GM18909 (cell line): ENCODE measurements at regions not wholly inside any gene's neighbourhood (a gene's known extent, or its start where the extent isn't known, plus 50 kb on each side); places are given as distances from the start of the nearest gene placed in this dataset.

Experiments
- ATAC-seq: cut with Tn5 transposase; IDR thresholded peaks from one replicate; pipeline ENCODE4 v1.9.1; 2021; ENCODE audit warnings: mild to moderate bottlenecking; ENCODE audit not compliant: unreplicated experiment, poor library complexity

GRCh38 chr2:234218266-234219045, 168.0 kb downstream of the SPP2 start:
- ATAC-seq = no peak

GRCh38 chr2:234212534-234212933, 162.0 kb downstream of the SPP2 start:
- no peak for ATAC-seq

GRCh38 chr2:234211797-234212196, 161.3 kb downstream of the SPP2 start:
- ATAC-seq = no peak

GRCh38 chr2:234206738-234207137, 156.2 kb downstream of the SPP2 start:
- no peak for ATAC-seq

GRCh38 chr2:234204480-234204879, 154.0 kb downstream of the SPP2 start:
- ATAC-seq = no peak

- no peak for ATAC-seq
Observed at GRCh38 chr2:234203135-234203984, 152.9 kb downstream of the SPP2 start.

- ATAC-seq = no peak
Observed at GRCh38 chr2:234202601-234203000, 152.1 kb downstream of the SPP2 start.

GRCh38 chr2:234199996-234200395, 149.5 kb downstream of the SPP2 start:
- ATAC-seq = no peak

GRCh38 chr2:234198976-234199375, 148.5 kb downstream of the SPP2 start:
- no peak for ATAC-seq

- no peak for ATAC-seq
Observed at GRCh38 chr2:234195516-234195915, 145.0 kb downstream of the SPP2 start.

- ATAC-seq = no peak
Observed at GRCh38 chr2:234193977-234194563, 143.6 kb downstream of the SPP2 start.

- no peak for ATAC-seq
Observed at GRCh38 chr2:234191819-234192407, 141.4 kb downstream of the SPP2 start.

GRCh38 chr2:234189786-234190300, 139.3 kb downstream of the SPP2 start:
- ATAC-seq = no peak

GRCh38 chr2:234189230-234189629, 138.7 kb downstream of the SPP2 start:
- no peak for ATAC-seq

GRCh38 chr2:234187646-234188174, 137.2 kb downstream of the SPP2 start:
- no peak for ATAC-seq

GRCh38 chr2:234181121-234181520, 130.6 kb downstream of the SPP2 start:
- no peak for ATAC-seq

GRCh38 chr2:234179031-234179363, 128.5 kb downstream of the SPP2 start:
- no peak for ATAC-seq

GRCh38 chr2:234178330-234179030, 128.0 kb downstream of the SPP2 start:
- ATAC-seq = no peak

GRCh38 chr2:234175649-234176048, 125.1 kb downstream of the SPP2 start:
- ATAC-seq = no peak

- ATAC-seq = no peak
Observed at GRCh38 chr2:234174742-234175141, 124.2 kb downstream of the SPP2 start.
